ENCODE measurements at regions not wholly inside any gene's neighbourhood (a gene's known extent, or its start where the extent isn't known, plus 50 kb on each side); places are given as distances from the start of the nearest gene placed in this dataset.

DNA sequence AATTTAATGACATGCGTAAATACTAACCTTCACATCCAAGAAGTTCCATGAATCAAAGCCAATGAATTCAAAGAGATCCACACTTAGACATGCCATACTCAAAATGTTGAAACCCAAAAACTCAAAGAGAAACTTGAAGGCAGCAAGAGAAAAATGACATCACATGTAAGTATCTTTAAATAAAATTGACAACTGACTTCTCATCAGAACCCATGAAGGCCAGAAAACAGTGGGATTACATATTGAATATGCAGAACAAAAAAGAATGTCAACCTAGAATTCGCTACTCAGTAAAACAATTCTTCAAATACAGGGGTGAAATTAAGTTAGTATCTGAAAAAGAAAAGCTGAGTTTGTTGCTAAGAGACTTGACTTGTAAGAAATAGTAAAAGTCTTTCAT lies 953.9 kb upstream of the HS3ST1 start:
- Mint-ChIP-seq H3K4me3 (no peak overlapping the region), H3K9me3 (peaks cover 13% of the 10 kb centered on the region)

More for the DNA sequence above, 953.9 kb upstream of the HS3ST1 start:
- H3K27me3 Mint-ChIP-seq (ENCODE audit: insufficient read depth, low read depth, poor library complexity): peaks cover 3% of the 10 kb centered on the region
- Histone ChIP-seq H3K27me3 (ENCODE audit: insufficient read depth) (no peaks in the 10 kb centered on the region), H4K20me1 (replicated peaks; ENCODE audit: insufficient read depth) (no peaks in the 10 kb centered on the region), H3K4me2 (no peak overlapping the region), H3F3A (replicated peaks; ENCODE audit: low read depth) (no peaks in the 10 kb centered on the region), H3K27ac (ENCODE audit: low read depth) (no peak overlapping the region), H3K9me2 (ENCODE audit: insufficient read depth) (no peaks in the 10 kb centered on the region), H3K4me3 (no peak overlapping the region), H3K4me1 (ENCODE audit: insufficient read depth) (no peaks in the 10 kb centered on the region), H3K79me2 (replicated peaks; ENCODE audit: insufficient read depth) (no peaks in the 10 kb centered on the region), H2AFZ (no peak overlapping the region), H3K36me3 (ENCODE audit: insufficient read depth) (0 out of 2 replicates have a peak, but pooled peaks cover 5% of the 10 kb centered on the region)
- ATAC-seq (no peak), DNase-seq (ENCODE audit: low spot score) (no peak)
- no peak overlapping the region for H3K27ac Mint-ChIP-seq
- peaks cover 5% of the 10 kb centered on the region; the same call in 1 of the 3 replicates for H3K36me3 Mint-ChIP-seq (ENCODE audit: low read depth)
- TF ChIP-seq ZNF114 (CRISPR knock-in tag; IDR thresholded peaks at IDR 0.05) (no peak), NANOG (IDR thresholded peaks at IDR 0.05; ENCODE audit: borderline replicate concordance) (no peak), CTCF (conservative IDR thresholded peaks at IDR 0.05; ENCODE audit: low read depth in 2 of 2) (no peak), ETS1 (IDR thresholded peaks at IDR 0.05) (no peak), ZNF462 (CRISPR knock-in tag; IDR thresholded peaks at IDR 0.05) (no peak), POLR2AphosphoS5 (IDR thresholded peaks at IDR 0.05; ENCODE audit: low read depth) (no peak), CREB1 (CRISPR knock-in tag; IDR thresholded peaks at IDR 0.05; ENCODE audit: low read depth) (no peak)
- TF ChIP-seq, protein P1, sequence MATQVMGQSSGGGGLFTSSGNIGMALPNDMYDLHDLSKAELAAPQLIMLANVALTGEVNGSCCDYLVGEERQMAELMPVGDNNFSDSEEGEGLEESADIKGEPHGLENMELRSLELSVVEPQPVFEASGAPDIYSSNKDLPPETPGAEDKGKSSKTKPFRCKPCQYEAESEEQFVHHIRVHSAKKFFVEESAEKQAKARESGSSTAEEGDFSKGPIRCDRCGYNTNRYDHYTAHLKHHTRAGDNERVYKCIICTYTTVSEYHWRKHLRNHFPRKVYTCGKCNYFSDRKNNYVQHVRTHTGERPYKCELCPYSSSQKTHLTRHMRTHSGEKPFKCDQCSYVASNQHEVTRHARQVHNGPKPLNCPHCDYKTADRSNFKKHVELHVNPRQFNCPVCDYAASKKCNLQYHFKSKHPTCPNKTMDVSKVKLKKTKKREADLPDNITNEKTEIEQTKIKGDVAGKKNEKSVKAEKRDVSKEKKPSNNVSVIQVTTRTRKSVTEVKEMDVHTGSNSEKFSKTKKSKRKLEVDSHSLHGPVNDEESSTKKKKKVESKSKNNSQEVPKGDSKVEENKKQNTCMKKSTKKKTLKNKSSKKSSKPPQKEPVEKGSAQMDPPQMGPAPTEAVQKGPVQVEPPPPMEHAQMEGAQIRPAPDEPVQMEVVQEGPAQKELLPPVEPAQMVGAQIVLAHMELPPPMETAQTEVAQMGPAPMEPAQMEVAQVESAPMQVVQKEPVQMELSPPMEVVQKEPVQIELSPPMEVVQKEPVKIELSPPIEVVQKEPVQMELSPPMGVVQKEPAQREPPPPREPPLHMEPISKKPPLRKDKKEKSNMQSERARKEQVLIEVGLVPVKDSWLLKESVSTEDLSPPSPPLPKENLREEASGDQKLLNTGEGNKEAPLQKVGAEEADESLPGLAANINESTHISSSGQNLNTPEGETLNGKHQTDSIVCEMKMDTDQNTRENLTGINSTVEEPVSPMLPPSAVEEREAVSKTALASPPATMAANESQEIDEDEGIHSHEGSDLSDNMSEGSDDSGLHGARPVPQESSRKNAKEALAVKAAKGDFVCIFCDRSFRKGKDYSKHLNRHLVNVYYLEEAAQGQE (IDR thresholded peaks at IDR 0.05; ENCODE audit: unreplicated experiment): no peak
- no peaks in the 10 kb centered on the region for H3K4me1 Mint-ChIP-seq
